ENCODE measurements at regions not wholly inside any gene's neighbourhood (a gene's known extent, or its start where the extent isn't known, plus 50 kb on each side); places are given as distances from the start of the nearest gene placed in this dataset.

DNA sequence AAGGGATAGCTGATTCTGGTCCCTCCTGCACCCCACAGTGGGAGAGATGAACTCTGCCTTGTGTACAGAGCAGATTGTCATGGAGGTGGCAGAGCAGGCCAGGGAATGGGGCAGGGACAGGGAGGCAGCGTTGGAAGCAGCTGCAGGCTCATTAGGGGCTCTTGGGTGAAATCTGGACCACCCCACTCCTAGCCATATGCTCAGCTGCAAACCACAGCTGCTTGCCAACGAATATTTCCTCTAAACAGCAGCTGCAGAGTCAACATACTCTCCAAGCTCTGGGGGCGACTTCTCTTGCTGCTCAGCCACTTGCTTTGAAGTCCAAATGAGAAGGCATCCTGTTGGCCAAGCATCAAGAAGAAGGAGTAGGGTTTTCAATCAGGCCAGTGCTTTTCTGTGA, 302.3 kb upstream of the AUTS2 start:
- no peak for TF ChIP-seq POLR2AphosphoS5 (IDR thresholded peaks at IDR 0.05)
- TF ChIP-seq POLR2A (IDR thresholded peaks at IDR 0.05) = no peak
